IPS-NIHi7 (cell line): ENCODE measurements at regions not wholly inside any gene's neighbourhood (a gene's known extent, or its start where the extent isn't known, plus 50 kb on each side); places are given as distances from the start of the nearest gene placed in this dataset.

Experiments used
- DNase-seq: peaks from one replicate; pipeline ENCODE4 v3.0.0; 2012; ENCODE audit warnings: mixed read lengths; ENCODE audit errors: extremely low spot score

- DNase-seq: no peak
Observed at GRCh38 chr10:60728056-60728455, 50.2 kb upstream of the CDK1 start.

- DNase-seq: no peak
Observed at GRCh38 chr10:60726257-60726656, 52.0 kb upstream of the CDK1 start.

GRCh38 chr10:60722623-60723022, 55.7 kb upstream of the CDK1 start:
- DNase-seq: no peak

DNA sequence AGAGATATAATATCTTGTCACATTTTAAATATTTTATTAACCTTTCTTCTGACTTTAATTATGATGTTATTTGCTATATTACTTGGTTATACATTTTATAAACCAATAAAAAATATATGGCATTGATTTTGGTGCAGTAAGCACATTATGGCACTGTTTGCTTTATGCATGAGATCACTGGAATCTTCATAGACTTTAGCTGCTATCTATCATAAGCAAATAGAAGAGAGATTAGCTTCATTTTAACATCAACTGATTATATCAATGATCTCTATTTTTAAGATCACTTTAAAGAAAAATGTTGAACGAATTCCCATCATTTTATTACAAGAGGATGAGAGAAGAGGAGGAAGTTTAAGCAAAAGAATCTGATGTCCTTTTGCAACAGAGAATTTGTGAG, 58.6 kb upstream of the CDK1 start:
- no peak for DNase-seq

DNA sequence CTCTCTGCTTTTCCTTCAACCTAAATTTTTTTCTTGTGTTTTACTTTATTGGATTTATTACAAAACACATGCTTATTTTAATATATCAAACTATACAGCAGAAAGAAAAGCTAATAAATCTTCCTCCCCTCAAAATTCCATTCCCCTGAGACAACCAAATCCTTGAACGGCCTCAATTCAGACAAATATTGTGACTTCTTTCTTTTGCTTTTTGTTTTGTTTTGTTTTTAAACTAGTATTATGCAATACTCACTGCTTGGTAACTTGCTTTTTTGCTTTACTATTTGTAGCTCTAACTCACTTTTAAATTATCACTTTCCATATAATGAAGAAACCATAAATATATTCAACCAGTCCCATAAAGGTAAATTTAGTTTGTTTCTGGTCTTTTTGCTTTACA, 59.4 kb upstream of the CDK1 start:
- no peak for DNase-seq

DNA sequence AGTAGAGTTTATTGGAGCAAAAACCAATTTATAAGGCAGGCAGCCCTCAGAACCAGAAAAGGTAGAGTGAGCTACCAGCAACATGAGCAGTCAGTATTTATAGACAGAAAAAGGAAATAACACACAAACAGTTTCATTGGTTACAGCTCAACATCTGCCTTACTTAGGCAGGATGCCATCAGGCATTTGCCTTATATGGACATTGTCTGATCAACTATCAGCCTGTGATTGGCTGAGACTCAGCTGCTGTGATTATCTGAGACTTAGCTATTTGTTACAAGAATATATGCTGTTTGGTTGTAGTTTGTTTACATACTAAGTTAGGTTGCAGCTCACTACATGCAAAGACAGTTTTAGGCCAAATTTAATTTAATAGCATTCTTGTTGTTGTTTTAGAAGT, 60.4 kb upstream of the CDK1 start:
- no peak for DNase-seq

DNA sequence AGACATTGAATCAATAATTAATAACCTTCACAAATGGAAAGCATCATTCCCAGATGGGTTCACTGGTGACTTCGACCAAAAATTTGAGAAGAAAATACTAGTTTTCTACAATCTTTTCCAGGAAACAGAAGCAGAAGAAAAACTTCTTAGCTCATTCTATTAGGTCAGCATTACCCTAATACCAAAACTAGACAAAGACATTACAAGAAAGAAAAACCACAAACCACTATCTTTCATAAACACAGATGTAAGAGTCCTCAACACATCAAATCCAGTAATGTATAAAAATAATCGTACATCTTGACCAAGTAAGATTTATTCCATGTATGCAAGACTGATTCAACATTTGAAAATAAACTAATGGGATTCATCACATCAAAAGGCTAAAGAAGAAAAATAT, 64.0 kb upstream of the CDK1 start:
- DNase-seq: no peak

- DNase-seq: no peak
Observed at GRCh38 chr10:60711496-60711895, 66.8 kb upstream of the CDK1 start.

DNA sequence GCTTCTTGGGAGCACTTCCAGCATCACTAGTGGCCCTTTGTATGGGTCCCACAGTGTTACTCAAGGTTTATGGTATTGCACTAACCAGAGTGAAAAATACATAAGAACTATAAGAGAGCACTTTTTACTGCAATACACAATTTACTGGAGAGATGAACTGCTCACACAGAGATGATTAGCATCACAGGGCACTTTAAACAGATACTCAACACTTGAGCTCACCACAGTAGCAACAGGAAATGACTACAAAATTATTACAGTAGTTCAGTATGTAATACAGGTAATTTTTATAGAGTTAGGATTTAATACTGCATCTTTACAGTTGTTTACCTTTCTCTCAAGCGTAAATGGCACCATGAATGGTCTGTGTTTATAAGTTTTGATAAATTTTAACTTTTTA, 68.2 kb upstream of the CDK1 start:
- no peak for DNase-seq

GRCh38 chr10:60708666-60709065, 69.6 kb upstream of the CDK1 start:
- no peak for DNase-seq

DNA sequence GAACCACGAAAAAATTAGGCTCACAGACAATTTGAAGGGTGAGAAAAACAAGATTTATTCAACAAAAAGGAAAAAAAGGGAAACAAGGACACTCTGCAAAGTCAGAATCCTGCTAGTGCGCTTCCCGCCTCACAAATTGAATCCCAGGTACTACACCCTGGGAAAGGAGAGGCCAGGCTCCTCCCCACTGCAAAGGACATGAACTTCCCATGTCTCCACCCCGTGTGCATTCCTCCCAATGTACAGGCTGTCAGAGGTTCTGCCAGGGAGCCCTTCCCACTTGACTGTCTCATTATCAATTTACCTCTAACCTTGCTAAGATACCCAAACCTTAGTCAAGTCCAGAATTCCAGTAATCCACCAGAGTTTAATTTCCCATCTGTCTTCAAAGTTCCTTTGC, 70.4 kb upstream of the CDK1 start:
- DNase-seq: no peak

DNA sequence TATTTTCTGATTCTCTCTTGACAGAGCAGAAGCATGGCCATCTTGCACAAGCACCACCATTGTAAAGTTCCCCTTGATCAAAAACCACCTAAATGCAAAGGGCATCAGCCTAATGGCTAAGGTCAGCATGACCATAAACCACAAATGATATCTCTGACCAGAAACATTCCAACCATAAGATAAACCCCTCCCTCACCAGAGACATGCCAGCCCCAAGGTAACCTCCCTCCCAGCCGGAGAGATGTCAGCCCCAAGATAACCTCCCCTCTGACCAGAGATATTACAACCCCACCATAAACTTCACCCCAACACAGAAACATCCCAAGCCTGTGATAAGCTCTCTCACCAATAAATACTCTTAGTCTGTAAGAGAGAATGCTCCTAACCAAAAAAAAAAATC, 72.1 kb upstream of the CDK1 start:
- no peak for DNase-seq

GRCh38 chr10:60705376-60705775, 72.9 kb upstream of the CDK1 start:
- DNase-seq: no peak

DNA sequence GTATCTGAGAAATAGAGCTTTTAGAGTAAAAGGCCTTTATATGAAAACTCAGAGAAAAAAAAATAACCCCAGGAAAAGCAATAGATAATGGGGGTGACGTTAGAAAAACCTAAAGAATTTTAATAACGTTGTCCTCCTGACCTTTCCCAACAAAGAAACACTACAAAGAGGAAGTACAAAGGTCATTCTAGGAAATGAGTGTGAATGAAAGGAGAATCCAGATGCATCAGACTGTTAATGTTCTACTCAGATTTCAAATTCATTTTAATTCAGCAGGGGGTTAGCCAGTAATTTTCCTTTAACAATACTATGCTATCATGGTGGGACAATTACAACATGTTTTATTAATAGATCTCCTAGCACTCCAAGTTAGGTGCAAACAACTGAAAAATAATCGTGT, 73.8 kb upstream of the CDK1 start:
- DNase-seq: no peak

- no peak for DNase-seq
Observed at GRCh38 chr10:60703266-60704041, 74.8 kb upstream of the CDK1 start.

DNA sequence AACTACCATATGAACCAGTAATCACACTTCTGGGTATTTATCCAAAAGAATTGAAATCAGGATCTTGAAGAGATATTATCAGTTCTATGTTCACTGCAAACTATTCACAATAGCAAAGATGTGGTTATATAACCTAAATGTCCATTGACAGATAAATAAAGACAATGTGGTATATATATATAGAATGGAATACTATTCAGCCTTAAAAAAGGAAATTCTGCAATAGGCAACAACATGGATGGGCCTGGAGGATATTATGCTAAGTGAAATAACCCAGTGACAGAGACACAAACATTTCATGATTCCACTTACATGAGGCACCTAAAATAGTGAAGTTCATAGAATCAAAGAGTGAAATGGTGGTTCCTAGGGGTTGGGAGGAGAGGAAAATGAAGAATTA, 90.6 kb upstream of the CDK1 start:
- no peak for DNase-seq

DNA sequence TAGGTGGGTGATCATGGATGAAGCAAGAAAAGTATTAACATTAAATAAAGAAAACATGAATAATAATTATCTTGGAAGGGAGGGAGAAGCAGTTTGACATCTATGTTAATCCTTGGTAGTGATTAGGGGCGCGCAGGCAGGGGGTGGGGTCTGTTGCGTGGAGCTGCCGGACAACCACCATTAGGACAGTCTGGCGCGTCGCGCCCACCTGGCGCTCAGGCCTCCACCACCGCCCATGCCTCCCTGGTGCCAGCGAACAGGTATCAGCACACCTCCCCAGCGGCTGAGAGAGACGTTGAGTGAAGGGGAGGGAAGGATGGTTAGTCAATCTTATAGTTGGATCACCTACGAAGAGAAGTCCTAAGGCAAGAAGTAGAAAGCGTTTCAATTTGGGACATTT, 94.2 kb upstream of the CDK1 start:
- DNase-seq: no peak

DNA sequence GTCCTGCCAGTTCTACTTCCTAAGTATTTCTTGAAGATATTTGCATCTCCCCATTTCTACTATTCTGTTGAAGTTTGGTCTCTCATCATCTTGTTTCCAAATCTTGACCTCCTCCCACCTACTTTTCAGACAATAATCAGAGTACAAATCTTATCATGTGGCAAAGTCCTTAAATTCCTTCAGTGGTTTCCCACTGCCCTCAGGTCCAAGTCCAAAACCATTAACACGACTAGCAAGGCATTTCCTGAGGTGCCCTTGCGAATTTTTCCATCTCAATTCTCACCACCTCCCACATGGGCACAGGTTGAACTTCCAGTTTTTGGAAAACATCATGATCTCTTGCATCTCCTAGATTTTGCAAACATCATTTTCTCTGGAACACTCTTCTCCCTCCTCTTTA, 97.2 kb upstream of the CDK1 start:
- no peak for DNase-seq

DNA sequence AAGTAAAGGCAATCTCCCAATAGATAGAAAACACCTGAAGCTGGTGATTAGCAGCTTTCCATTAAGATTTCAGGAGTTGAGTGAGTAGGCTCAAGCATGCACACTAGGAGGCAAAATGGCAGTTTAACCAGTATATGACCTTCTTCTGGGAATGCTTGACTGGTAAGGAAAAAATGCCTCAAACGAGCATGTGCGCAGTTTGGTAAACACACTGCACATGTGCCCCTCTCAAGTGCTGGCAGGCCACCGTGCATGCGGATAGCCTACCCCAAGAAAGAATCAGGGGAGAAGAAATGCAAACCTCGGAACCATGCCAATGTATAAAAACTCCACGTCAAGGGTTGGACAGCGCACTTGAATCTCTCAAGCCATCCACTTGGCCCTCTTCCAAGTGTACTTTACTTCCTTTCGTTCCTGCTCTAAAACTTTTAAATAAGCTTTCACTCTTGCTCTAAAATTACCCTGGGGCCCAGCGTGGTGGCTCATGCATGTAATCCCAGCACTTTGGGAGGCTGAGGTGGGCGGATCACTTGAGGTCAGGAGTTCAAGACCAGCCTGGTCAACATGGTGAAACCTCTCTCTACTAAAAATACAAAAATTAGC, 98.8 kb upstream of the CDK1 start:
- no peak for DNase-seq

- no peak for DNase-seq
Observed at GRCh38 chr10:60678978-60679377, 99.3 kb upstream of the CDK1 start.

DNA sequence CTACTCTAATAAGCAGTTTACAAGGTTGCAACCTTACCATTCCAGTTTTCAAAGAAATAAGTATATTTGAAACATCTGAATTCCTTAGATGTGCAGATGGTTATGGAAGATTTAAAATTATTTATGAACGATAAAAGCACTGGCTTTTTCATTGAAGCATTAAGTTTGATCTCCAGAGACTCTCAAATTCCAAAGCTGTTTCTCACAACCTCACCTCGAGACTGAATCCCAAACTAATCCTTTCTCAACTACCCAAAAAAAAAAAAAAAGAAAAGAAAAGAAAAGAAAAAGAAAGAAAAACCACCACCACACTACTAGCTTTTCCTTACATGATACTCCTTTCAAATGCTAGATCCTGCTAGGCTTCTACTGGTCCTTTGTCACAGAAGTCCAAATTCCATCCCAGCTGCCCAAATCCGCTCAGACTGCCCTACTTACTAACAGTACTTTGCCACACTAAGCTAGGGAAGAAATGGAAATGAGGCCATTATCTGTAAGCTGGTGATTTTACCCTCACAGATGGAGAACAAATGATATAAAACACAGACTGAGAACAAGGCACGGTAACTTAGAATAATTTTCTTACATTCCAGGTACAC, 100.6 kb upstream of the CDK1 start:
- no peak for DNase-seq

DNA sequence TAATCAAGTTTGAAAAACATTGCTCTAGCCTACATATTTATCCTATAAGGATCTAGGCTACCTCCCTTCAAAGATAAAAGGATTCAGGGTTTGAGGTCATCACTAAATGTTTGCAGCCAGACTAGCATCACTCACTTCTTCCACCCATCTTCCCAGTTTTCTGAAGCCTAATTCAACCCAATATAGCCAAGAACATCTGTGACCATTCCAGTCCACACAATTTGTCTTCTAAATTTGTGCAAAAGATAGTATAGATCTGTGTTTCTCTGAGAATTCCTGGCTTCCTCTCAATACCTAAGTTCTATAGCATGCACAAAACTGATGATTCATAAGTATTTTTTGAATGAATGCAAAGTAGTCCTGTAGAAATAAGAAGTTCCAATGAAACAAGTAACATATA, 103.0 kb upstream of the CDK1 start:
- DNase-seq: no peak

DNA sequence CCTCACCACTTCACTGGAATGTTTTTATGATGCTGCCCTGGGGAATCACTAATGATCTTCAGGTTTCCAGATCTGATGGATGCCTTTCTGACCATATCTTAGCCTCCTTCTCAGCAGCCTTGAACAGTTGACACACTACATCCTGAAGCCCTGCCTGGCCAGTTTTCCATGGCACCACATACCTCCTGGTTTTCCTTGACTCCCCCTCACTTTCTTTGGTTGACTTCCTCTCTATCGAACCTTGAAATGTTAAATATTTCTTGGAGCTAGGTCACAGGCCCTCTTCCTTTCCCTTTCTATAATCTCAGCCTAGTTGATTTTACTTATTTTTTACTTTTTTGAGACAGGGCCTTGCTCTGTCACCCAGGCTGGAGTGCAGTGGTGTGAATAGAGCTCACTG, 108.8 kb upstream of the CDK1 start:
- no peak for DNase-seq

DNA sequence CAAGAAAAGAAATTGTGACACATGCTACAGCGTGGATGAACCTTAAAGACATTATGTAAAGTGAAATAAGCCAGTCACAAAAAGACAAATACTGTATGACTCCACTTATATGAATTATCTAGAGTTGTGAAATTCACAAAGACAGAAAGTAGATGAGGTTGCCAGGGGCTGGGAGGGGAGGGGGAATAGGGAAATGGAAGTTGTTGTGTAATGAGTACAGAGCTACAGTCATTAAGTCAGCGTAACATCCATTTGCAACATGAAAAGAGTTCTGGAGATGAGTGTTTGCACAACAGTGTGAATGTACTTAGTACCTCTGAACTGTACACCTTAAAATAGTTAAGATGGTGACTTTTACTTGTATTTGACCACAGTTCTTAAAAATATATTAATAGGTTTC, 112.1 kb upstream of the CDK1 start:
- DNase-seq: no peak
